GM20431 (cell line): ENCODE measurements at regions not wholly inside any gene's neighbourhood (a gene's known extent, or its start where the extent isn't known, plus 50 kb on each side); places are given as distances from the start of the nearest gene placed in this dataset.
"Not testable (repeated sequence)": the region's sequence is repeated elsewhere in the genome, so short reads cannot be mapped to it uniquely, and the experiment has no call there.

Experiments
- in situ Hi-C: fragments of 300-500 bp; cut with MseI, MboI; formaldehyde crosslinking; loops from one replicate; pipeline ENCODE4 v1.15.0; 2020; ENCODE audit warnings: low sequenced_read_pairs; ENCODE audit not compliant: unreplicated experiment

- in situ Hi-C loops, result no loop called here
Measured at GRCh38 chr4:10283761-10284160, 167.2 kb upstream of the WDR1 start.

DNA sequence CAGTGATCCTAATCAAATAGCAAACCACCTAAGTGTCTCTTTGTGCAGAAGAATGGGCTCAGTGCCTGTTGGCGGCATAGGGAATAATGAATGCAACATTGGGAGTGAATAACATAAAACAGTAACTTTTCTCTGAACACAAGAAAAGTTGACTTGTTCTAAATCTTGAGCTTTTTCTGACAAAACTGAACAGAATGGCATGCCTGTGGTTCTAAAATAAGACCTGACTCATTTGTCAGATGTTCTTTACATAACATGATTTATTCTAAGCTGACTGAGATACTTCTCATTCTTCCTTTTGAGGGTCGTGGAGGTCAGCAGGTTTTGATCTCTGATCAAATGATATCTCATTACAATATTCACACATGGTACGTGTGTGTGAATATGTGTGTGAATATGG lies 165.4 kb upstream of the WDR1 start:
- in situ Hi-C loops, result no loop called here

DNA sequence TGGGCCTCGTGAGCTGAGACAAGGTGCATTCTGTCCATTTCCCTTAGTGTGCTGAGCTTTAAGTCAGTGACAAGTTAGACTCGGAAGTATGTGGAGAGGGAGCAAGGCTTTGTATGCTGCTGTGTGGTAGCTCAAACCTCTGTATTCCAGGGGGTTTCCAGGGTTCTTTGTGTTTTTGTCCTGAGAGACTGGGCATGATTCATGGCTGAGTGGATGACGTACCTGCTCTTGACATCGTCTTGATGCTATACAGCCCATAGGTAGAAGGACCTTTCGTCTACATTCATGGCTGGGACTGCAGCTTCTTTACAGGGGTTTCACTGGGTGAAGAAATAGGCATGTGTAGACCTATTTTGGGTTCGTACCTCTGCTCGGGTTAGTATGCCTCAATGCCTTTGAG lies 162.7 kb upstream of the WDR1 start:
- in situ Hi-C loops, result no loop called here

- in situ Hi-C loops, result no loop called here
Measured at GRCh38 chr4:10278071-10278470, 161.5 kb upstream of the WDR1 start.

GRCh38 chr4:10276152-10276551 lies 159.6 kb upstream of the WDR1 start:
- in situ Hi-C loops, result no loop called here

- in situ Hi-C loops, result no loop called here
Measured at GRCh38 chr4:10275696-10276095, 159.1 kb upstream of the WDR1 start.

DNA sequence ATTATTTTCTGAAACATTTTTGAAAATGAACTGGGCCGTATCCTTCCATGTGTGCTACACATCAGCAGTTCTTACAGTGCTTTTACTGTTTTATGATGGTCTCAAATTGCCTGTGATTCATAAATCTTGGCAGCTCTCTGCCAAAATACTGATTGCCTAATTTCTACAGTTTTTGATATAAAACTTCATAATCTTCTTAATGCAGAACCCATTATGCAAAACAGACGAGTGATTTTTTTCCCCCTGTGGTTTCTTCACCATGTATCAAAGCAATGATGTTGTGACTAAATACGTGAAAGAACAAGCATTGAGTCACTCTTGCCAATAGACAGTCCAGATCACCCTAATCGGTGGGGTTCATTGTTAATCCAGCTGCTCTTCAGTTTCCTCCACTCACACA lies 156.4 kb upstream of the WDR1 start:
- in situ Hi-C loops, result no loop called here

DNA sequence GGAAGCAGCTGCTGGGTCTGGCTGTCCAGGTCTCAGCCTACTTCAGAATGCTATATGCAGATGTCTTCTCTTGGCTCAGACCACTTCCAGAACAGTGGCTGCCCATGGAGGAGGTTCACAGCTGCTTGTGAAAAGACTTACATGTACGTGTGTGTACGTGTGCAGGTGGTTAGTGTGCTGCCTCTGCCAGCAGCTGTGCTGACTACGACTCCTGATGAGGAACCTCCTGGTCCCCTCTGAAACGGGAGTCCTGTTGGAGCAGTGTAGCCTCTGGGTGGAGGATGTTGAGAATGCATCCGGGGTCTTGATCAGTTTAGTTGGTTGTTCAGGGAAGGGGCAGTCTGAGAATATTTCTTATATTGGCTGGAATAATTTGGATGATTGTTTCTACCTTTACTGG lies 155.9 kb upstream of the WDR1 start:
- in situ Hi-C loops, result no loop called here

DNA sequence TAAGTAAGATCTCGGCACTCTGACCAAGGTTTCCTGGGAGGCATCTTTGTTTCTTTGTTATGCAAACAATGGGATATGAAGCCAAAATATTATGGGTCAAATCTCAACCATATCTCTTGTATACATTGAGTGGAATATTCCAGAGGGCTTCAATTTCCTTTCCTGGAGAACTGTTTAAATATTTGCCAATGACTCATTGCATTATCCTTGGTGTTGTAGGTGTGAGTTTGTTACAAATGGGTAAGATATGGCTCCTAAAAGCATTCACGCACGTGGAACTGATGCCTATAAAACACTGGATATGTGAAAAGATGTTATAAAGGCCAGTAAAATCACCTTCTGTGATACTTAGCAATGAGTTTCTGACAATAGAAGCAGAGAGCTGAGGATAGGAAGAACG lies 150.5 kb upstream of the WDR1 start:
- in situ Hi-C loops, result no loop called here

GRCh38 chr4:10260777-10261176 lies 144.2 kb upstream of the WDR1 start:
- in situ Hi-C loops, result no loop called here

DNA sequence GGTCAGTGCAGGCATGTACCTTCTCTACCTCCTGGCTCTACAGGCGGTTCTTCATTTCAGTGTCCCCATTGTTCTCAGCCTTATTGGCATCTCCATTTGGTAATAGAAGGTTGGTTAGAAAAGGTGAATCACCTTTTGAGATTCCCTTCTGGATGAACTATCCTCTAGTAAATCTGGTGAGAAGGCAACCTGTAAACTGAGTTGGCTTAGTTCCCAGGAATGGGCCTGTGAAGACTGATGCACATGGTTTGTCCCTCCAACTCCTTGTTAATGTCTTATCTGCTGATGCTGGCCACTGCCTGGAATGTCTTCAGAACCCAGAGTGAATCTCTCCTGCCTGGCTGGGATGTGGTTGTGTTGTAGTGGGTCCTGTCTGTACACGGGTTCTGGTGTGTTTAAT lies 143.4 kb upstream of the WDR1 start:
- in situ Hi-C loops, result no loop called here

- in situ Hi-C loops, result no loop called here
Measured at GRCh38 chr4:10256203-10256602, 139.6 kb upstream of the WDR1 start.

GRCh38 chr4:10253765-10254164 lies 137.2 kb upstream of the WDR1 start:
- in situ Hi-C loops, result no loop called here

GRCh38 chr4:10245751-10246150 lies 129.2 kb upstream of the WDR1 start:
- in situ Hi-C loops, result no loop called here

DNA sequence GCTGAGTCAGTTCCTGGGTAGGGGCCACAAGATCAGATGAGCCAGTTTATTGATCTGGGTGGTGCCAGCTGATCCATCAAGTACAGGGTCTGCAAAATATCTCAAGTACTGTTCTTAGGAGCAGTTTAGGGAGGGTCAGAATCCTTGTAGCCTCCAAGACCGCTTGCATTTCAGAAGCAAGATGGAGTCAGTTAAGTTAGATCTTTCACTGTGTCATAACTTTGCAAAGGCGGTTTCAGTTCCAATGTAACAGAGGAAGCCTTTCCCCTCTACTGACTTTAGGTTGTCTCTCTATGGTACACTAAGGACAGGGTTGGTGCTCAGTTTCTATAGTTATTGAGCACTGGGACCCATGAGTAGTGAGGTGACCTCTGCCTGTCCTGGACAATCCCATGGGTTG lies 127.3 kb upstream of the WDR1 start:
- in situ Hi-C loops, result no loop called here

DNA sequence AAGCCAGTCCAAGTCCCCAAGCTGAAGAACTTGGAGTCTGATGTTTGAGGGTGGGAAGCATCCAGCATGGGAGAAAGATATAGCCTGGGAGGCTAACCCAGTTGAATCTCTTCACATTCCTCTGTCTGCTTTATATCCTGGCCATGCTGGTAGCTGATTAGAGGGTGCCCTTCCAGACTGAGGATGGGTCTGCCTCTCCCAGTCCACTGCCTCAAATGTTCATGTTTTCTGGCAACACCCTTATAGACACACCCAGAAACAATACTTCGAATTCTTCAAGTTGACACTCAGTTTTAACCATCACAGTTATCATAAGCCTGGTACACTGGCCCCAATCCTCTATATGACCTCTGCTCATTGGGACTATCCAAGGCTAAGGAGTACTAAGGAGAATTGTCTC lies 124.1 kb upstream of the WDR1 start:
- in situ Hi-C loops, result no loop called here

DNA sequence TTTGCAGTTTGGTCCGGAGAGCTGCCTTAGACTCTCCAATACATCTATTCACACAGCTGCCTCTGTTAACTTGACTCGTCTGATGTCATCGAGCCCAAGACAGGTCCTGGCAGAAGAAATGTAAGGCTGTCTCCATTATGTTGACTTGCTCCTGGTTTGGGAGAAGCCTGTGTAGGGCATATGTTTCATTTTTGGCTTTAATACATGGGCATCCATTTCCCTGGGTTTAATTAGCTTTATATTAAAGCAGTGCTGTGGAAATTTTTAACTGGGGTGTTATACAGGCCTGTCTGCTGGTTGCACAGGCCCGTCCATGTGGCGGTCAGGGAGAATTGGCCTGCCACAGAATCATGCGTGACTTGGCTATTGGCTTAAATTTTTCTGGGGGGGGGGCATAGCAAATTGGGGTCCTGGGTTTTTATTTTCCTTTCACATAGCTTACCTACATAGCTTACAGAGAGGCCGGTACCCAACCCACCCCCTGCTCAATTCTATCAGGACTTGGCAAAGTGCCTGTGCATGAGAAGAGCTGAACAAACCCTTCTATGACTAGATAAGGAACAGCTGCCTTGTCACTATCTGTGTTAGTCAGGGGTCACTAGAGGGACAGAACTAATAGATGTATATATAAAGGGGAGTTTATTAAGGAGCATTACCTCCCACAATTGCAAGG lies 123.5 kb upstream of the WDR1 start:
- in situ Hi-C loops, result no loop called here

- in situ Hi-C loops, result no loop called here
Measured at GRCh38 chr4:10237131-10237530, 120.5 kb upstream of the WDR1 start.

DNA sequence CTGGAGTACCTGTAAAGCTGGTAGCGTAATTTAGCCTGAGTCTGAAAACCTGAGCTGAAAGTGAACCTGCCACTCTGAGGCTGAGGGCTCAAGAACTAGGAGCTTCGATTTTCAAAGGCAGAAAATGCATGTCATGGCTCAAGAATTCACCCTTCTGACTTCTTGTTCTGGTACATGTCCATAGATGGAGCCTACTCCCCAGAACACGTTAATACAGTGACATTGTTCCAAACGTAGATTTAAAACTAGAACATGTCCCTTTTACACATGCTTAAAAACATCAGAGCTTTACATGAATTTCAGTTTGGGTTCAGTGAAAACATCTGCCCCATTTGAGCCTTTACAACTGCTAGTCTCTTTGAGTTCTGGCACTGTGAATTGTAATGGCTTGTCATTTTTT lies 115.5 kb upstream of the WDR1 start:
- in situ Hi-C loops, result no loop called here

GRCh38 chr4:10226756-10227155 lies 110.2 kb upstream of the WDR1 start:
- in situ Hi-C loops, result no loop called here

DNA sequence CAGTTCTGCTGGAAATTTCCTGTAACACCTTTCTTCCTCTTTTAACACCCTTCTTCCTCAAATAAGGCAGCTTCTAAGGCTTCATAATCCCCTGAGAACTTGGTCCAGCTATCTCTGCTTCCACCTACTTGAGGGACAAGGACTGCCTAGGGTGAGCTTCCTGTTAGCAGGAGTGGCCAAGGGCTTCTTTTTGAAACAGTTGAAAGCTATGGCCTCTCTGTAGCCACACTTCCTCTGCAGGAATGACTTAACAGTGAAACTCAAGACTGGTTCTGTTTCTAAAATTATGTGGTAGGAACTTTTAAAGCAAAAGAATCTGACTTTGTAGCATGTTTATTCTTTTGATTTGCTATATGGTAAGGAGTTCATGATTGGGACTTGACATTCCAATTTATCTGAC lies 108.5 kb upstream of the WDR1 start:
- in situ Hi-C loops, result no loop called here

DNA sequence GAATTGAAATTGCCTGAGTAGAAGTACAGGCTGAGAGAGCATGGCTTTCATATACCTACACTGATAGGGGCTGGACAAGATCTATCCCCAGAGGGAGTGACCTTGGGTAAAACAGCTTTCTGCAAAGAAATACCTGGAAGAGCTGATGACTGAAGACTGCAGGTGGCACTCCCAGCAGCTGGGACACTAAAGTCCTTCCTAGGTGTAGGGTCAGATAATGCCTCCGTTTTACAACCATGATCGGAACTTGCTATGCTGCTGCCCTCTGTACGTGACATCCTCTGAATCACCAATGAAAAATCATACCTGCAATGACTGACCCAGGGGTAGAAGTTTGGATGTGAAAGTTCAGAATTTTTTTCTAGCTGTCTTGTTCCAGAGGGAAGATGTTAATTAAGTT lies 107.2 kb upstream of the WDR1 start:
- in situ Hi-C loops, result no loop called here

- in situ Hi-C loops, result not testable (repeated sequence)
Measured at GRCh38 chr4:10213481-10213880, 96.9 kb upstream of the WDR1 start.
